HG02981 (cell line): ENCODE measurements at regions not wholly inside any gene's neighbourhood (a gene's known extent, or its start where the extent isn't known, plus 50 kb on each side); places are given as distances from the start of the nearest gene placed in this dataset.
"Not testable (repeated sequence)": the region's sequence is repeated elsewhere in the genome, so short reads cannot be mapped to it uniquely, and the experiment has no call there.

ENCODE experiments used
- ATAC-seq: cut with Tn5 transposase; IDR thresholded peaks from one replicate; pipeline ENCODE4 v1.9.1; 2021; ENCODE audit warnings: mild to moderate bottlenecking, moderate library complexity; ENCODE audit not compliant: unreplicated experiment

DNA sequence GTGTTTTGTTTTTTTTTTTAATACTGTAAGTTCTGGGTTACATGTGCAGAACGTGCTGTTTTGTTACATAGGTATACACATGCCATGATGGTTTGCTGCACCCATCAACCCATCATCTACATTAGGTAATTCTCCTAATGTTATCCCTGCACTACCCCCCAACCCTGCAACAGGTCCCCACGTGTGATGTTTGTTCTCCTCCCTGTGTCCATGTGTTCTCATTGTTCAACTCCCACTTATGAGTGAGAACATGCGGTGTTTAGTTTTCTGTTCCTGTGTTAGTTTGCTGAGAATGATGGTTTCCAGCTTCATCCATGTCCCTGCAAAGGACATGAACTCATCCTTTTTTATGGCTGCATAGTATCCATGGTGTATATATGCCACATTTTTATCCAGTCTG, 1005.4 kb downstream of the SOCS6 start:
- not testable (repeated sequence) for ATAC-seq

DNA sequence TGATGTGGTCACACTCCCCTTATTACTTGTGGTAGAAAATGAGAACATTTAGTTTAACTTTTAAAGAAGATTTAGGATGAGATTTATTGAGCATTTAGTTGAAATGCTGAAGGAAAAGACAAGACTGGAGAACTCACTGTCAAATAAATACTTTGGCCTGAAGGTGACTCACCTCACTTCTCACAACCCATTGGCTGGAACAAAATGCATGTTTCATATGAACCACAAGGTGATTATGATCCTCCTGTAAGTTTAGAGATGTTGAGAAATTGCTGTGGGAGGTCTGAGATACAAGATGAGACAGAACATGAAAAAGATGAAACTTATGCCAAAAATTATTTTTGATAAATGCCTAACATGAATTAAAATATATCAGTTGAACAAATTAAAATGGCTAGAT, 1004.5 kb downstream of the SOCS6 start:
- no peak for ATAC-seq

DNA sequence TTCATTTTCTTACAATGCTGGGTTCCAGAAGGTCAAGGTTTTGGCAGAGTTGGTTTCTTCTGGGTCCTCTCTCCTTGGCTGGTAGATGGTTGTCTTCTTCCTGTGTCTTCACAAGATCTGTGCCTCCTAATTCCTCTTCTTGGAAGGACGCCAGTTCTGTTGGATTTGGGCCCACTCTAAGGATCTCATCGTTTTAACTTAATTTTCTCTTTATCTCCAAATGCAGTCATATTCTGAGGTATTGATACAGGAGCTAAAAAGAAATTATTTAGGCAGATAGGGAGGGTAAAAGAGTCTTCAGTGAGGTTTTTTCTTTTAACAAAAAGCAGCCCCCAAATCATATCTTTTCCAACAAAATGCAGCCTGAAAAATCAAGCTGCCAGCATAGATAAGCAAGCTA, 998.4 kb downstream of the SOCS6 start:
- no peak for ATAC-seq

- no peak for ATAC-seq
Measured at GRCh38 chr18:71252351-71252865, 963.6 kb downstream of the SOCS6 start.

DNA sequence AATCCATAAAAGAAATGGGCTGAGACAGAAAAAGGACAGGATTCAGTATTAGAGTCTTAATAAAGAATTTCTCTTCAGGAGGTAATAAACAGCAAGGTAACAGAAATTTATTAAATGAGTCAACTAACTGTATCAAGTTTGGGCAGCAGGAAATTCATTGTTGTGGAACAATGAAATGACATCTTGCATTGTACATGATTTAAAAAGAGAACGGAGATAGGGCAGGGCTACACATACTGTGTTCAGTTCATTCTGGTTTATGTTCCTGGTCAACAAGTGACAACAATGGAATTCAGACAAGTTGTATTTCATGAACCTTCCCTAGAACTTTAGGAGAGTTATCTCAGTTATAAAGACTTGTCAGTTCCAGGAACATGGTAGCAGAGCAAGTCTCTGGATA, 961.3 kb downstream of the SOCS6 start:
- ATAC-seq = no peak

GRCh38 chr18:71249791-71250190, 960.9 kb downstream of the SOCS6 start:
- ATAC-seq = no peak

- ATAC-seq = no peak
Measured at GRCh38 chr18:71242981-71243380, 954.1 kb downstream of the SOCS6 start.

DNA sequence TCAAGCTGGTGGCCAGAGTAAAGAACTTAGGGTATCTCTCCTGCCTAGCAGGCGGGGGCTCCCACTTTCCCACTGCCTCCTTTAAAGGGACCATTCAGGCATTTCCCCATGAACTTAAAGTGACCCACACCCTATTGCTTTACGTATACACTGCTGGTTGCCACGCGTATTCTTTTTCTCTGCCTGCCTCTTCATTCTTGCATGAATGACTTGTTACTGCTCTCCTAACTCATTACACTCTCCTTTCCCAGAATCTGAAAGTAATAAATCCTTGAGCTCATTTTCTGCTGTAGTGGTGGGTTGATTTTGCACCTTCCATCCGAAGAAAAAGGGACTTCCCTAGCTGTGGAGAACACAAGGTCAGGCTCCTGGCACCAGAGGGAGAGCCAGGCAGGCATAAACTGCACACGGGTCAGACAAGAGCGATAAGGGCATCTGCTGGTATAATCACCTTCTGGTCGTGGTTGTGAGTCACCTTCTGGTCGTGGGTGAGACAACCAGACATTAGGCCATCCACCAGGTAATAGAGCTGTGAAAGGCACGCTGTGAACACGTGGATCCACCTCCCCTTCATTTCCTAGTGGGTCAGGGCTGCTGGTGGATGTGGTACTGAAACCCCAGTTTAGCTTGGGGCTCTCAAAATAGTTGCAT, 950.3 kb downstream of the SOCS6 start:
- no peak for ATAC-seq

DNA sequence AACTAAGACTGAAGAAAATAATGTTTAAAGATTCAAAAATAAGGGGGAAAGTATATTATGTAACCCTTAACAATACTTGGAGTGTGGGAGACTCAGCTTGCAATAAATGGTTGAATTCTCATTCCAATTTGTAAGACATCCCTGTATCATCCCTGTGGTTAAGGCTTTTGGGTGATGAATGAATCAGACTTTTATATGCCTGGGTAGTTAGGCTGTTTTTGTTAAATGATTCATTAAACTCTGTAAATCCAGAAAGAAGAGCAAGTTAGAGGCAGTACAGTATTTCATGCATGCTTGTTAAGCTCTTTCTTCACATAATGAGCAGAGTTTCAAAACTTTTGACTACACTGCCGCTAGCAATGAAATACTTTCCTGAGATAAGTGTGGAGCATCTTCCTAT, 948.8 kb downstream of the SOCS6 start:
- ATAC-seq = no peak

DNA sequence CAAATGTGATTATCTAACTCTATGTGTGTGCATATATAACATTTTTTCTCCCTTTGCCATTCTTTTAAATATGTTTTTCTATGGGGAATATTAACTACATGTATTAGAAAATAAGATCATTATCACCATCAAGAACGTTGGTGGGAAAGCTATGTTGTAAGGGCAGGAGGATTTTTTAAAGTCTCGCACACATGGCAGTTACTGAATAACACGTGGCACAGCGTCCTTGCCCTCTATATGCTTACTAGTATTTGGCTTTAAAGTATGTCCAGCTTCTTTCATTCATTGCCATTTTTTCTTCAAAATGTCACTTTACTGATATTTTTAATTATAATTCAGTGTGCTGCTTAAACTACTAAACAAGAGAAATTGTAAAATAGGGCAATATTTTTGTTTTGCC, 944.3 kb downstream of the SOCS6 start:
- ATAC-seq = no peak

- no peak for ATAC-seq
Measured at GRCh38 chr18:71223486-71223885, 934.6 kb downstream of the SOCS6 start.

DNA sequence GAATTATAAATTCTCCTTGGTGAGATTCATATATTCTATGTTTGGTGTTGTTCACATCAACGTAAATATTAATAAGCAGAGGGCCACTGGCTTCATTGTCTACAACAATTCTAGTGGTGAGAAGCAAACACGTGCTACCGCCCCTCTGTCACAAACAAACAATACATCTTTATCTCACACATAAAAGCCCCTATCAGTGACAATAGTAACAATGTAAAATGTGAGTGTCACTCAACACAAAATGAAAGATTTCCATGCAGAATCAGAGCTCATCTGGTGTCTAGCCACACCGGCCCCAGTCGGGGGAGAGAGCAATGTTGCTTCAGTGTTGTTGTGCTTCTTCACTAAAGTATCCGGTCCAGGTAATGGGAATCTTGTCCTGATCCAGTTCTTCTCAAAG, 932.6 kb downstream of the SOCS6 start:
- no peak for ATAC-seq

- not testable (repeated sequence) for ATAC-seq
Measured at GRCh38 chr18:71212739-71213138, 923.9 kb downstream of the SOCS6 start.

DNA sequence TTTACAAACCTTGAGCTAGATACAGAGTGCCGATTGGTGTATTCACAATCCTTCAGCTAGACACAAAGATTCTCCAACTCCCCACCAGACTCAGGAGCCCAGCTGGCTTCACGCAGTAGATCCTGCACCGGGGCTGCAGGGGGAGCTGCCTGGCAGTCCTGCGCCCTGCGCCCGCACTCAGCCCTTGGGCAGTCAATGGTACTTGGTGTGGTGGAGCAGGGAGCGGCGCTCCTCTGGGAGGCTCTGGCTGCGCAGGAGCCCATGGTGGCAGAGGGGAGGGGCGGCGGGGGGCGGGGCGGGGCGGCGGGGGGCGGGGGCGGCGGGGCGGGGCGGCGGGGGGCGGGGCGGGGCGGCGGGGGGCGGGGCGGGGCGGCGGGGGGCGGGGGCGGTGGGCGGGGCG, 923.4 kb downstream of the SOCS6 start:
- ATAC-seq = no peak

- no peak for ATAC-seq
Measured at GRCh38 chr18:71209944-71210343, 921.1 kb downstream of the SOCS6 start.

GRCh38 chr18:71194438-71194837, 905.6 kb downstream of the SOCS6 start:
- no peak for ATAC-seq

DNA sequence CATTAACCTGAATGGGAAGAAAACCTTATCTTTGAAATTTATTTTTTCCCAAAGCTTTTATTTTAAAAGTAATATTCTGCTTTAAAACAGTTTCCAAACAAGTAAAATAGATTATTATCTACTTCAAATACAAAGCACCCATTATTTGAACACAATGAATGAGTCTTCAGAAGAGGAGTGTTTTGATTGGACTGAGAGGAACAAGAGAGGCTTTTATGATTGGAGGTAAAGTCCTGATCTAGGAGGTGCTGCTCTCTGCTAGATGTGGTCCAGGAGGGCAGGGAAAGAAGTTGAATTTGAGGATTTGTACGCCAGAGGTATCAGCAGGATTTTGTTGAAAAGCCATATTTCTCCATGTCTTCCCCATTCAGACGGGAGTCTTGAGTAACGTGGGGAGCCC, 900.7 kb downstream of the SOCS6 start:
- no peak for ATAC-seq

DNA sequence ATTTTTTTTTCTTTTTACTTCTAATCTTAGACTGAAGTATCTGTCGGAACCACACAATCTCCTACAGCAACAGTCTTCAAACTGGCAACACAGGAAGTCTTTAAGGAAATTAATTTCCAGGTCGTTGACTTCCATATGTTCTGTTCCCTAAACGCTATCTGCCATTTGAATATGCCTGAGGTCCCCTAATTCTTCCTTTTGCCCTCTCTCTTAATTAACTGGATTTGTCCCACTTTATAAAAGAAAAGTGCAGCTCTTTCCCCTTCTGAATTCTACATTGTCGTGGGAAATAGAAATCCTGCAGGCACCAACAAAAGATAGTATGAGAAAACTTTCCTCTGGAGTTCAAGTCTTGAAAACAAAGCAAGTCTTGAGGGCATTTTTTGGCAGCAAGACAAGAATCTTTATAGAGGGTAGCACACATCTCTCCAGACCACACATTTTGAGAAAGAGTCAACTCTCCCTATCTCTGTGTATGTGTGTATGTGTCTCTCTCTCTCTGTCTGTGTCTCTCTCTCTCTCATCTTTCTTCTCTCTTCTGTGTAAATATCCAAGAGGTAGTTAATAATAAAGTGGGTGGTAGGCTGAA, 879.8 kb downstream of the SOCS6 start:
- no peak for ATAC-seq

GRCh38 chr18:71136487-71136886, 847.6 kb downstream of the SOCS6 start:
- no peak for ATAC-seq

DNA sequence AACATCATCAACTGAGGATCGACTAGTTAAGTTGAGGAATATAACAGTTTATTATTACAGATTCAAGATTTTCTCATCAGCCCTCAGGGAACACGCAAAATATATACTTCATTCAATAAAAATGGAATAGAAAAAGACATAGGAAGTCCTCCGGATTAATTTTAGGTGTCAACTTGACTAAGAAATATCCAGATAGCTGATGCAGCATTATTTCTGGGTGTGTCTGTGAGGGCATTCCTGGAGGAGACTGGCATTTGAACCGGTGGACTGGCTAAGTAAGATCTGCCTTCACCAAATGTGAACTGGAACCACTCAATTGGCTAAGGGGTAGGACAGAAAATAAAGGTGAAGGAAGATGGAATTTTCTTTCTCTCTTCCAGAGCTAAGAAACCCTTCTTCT, 845.3 kb downstream of the SOCS6 start:
- no peak for ATAC-seq

DNA sequence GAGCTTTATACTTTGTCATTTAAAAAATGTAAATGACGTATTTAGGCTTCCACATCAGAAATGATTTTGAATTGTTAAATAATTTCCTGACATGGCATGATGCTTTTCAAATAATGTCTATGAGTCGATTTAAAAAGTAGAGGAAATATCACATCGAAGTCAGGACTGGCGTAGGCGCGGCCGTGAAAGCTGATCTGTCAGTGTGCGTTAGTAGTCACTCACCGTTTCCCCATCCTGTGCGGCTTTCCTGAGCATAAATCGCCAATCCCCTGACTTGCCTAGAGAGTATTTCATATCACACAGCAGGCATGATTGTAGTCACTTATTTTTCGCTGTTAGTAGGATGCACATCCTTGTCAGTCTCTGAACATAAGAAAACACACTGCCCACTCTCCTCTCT, 843.1 kb downstream of the SOCS6 start:
- no peak for ATAC-seq

GRCh38 chr18:71130351-71130750, 841.5 kb downstream of the SOCS6 start:
- ATAC-seq = no peak

- ATAC-seq = no peak
Measured at GRCh38 chr18:71125581-71125980, 836.7 kb downstream of the SOCS6 start.
